T47D (cell line): ENCODE measurements at regions not wholly inside any gene's neighbourhood (a gene's known extent, or its start where the extent isn't known, plus 50 kb on each side); places are given as distances from the start of the nearest gene placed in this dataset.
"Not testable (repeated sequence)": the region's sequence is repeated elsewhere in the genome, so short reads cannot be mapped to it uniquely, and the experiment has no call there.

Source experiments
- DNase-seq, 2 experiments: peaks; one replicate each; pipeline versions ENCODE4 v3.0.0 to v3.0.0-alpha.2; 2011 to 2012; ENCODE audit warnings: low read depth in 1 of 2, low spot score in 1 of 2
- in situ Hi-C: cut with HindIII; loops from 2 replicates; pipeline ENCODE4 v1.10.0; 2016; ENCODE audit warnings: low sequenced_read_pairs, low pct_unique_long_range_greater_than_20kb

GRCh38 chr2:87496036-87497006 is 251.6 kb upstream of the PLGLB2 start:
- in situ Hi-C loops, result not testable (repeated sequence)
- peak in 1 of 2 experiments; percentile 2 for DNase-seq

GRCh38 chr2:87497135-87497534 is 250.8 kb upstream of the PLGLB2 start:
- in situ Hi-C loops, DNase-seq: not testable (repeated sequence)

DNA sequence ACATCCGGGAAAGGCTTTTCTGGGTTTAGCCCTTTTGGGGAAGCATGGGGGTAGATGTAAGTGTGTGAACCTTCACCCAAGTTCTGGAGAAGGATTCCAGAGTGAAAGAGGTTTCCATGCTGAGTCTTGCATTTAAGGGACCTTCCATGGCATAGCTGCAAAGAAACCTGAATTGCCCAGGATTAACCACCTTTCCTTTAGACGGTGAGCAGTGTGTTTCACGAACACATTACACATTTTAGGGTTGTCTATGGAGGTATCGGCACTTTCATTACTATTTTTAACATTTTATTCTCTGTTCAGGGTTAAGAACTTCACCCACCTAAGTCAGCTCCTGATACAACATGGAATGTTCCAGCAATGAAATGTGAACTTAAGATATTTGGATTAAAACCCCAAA is 250.2 kb upstream of the PLGLB2 start:
- peak in 1 of 2 experiments; percentile 22 for DNase-seq
- in situ Hi-C loops, result not testable (repeated sequence)

DNA sequence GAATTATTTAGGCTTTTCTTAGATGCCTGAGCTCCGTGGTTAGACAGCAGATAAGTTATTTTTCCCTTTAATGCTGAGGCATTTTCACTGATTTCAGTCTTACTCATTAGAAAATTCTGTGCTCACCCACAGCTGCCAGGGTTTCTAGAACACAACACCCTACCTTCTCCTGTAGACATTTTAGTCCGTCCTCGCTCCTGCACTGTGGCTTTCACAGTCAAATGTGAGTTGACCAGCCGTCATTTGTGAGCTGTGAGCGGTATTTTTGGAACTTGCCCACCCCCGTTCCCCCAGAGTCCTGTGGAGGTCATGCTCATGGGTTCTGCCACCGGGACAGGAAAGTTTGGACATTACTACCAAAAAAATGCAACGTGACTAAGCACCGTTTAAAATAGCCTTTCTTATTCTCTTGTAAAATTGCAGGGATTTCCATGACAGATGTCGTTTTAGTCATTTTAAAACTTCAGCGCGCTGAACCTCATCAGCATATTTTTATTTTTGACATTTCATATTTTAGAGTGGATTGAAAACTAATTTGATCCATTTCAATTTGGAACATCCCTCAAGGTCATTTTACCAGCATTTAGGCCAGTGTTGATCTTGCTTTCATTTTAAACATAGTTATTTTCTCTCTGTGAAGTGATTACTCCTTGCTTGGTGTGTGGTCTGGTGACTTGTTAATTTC is 249.6 kb upstream of the PLGLB2 start:
- DNase-seq, in situ Hi-C loops: not testable (repeated sequence)

- in situ Hi-C loops, result not testable (repeated sequence)
- DNase-seq, result peak in 1 of 2 experiments; percentile 33
Observed at GRCh38 chr2:87498854-87499238, 249.0 kb upstream of the PLGLB2 start.

GRCh38 chr2:87499860-87500259 is 248.0 kb upstream of the PLGLB2 start:
- DNase-seq, in situ Hi-C loops: not testable (repeated sequence)

DNA sequence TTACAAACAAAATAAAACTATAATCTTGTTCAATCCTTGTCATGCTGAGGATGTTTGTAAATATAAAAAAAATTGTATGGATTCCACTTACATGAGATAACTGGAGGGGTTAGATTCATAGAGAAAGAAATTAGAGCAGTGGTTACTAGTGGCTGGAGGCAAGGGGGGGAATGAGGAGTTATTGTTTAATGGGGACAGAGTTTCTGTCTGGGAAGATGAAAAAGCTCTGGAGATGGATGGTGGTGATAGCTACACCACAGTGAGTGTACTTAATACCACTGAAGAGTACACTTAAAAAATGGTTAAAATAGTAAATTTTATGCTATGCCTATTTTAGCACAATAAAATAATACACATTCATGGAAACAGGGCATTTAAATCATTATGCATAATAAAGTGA is 247.5 kb upstream of the PLGLB2 start:
- in situ Hi-C loops, result not testable (repeated sequence)

DNA sequence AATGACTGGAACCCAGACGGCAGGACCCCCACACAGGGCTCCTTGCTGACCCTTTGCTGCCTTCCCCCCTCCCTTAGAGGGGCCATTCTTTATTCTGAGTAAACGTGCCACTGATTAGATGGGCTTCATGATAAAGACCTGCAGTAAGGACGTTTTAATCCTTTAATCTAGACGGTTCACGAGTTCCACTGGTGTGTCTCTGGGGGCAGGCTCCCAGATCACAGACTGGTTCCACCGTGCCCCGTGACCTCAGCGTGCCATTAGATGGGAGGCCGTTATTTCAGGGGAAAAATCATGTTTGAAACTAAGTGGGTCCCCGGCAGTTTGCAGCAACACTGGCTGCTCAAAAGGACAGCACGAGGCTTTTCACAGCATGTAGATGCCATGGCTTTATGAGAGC is 246.9 kb upstream of the PLGLB2 start:
- DNase-seq, in situ Hi-C loops: not testable (repeated sequence)

More for the DNA sequence above, 247.5 kb upstream of the PLGLB2 start:
- DNase-seq, result not testable (repeated sequence)

GRCh38 chr2:87502948-87503347 is 244.9 kb upstream of the PLGLB2 start:
- in situ Hi-C loops, DNase-seq: not testable (repeated sequence)

- DNase-seq, in situ Hi-C loops: not testable (repeated sequence)
Observed at GRCh38 chr2:87505239-87505638, 242.6 kb upstream of the PLGLB2 start.

- DNase-seq, in situ Hi-C loops: not testable (repeated sequence)
Observed at GRCh38 chr2:87505909-87506308, 242.0 kb upstream of the PLGLB2 start.

DNA sequence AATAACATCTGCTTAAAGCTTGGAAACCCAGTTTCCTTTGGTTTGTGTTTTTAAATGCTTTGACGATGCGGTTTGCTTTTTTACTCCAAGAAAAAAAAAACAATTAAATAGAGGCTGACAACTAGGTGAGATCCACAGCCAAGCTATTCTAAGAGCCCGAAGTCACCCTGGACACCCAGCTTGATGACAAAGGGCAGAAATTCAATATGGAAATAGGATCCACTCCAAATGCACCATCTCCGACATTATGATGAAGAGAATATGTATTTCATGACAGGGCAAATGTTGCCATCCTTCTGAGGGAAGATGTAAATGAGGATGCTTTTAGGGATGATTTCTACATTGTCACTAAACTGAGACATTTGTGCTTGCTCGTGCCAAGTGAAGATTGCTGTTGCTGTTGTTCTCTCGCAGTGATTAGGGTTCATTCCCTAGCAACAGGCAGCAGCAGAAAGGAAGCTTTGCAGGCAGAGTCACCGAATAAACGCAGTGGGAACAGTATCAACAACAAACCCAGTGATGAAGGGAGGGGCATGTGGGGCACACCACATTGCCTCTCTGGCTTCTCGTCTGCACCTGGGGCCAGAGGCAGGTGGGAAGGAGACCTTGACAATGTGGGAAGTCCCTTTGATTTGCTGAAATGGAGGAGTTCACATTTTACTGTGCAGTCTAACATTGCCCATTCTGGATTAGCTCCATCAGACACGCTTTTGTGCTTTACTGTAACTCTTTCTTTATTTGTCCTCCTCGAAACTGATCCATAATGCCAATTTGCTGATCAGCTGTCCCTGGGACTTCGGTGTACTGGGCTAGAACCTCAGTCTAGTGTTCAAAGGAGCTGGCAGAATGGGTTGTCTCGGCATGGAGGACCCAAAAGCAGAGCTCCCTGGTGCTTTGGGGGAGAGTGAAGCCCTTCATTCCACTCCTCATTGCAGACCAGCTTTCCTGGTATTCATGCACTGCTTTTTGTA is 240.2 kb upstream of the PLGLB2 start:
- DNase-seq, in situ Hi-C loops: not testable (repeated sequence)

GRCh38 chr2:87511195-87511778 is 236.6 kb upstream of the PLGLB2 start:
- in situ Hi-C loops, DNase-seq: not testable (repeated sequence)

DNA sequence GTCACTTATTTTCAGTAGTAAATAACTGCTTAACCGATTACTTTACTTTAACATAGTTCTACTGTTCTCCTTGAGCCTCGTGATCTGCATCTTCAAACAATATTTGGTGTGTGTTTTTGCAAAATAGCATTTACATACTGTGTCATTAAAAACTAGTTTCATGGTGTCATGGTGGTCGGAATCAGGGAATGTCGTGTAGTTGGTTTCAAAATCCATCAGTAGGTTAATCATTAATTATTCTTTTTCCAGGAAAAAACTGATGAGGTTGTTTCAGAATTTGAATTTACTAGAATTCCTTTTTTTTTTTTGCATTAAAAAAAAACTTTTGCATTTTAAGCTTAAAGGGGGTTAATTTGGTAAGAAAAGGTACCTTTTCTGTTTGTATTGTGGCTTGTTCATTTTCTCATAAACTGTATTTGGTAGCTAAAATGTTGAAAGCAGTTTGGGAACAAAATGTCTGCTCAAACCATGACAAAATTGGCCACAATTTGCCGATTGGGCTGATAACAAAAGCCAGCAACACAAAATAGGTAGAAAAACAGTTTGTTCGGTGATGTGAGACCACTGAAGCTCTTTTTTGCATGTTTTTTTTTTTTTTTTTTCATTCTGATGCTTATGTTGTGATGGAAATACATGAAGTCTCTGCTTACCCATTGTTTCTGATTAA is 234.9 kb upstream of the PLGLB2 start:
- DNase-seq, in situ Hi-C loops: not testable (repeated sequence)

- DNase-seq, in situ Hi-C loops: not testable (repeated sequence)
Observed at GRCh38 chr2:87514034-87514433, 233.9 kb upstream of the PLGLB2 start.

DNA sequence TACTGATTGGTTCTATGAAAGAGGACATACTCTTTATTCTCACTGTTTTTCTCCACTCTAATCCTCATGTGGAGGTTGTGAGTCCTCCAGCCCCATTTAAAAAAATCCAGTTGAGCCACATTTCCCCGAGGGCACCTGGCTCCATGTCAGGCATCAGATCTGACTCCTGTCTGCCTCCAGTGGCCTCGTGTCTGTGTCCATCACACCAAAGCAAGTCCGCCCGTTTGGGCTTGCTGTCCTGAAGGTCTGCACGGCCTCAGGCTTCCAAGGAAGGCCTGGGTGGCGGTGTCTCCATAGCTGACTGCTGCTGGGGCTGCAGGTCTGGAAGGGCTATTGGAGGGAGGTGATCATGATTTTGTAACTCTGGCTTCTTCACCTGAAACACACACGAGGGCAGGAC is 233.4 kb upstream of the PLGLB2 start:
- DNase-seq, in situ Hi-C loops: not testable (repeated sequence)

GRCh38 chr2:87515226-87515625 is 232.7 kb upstream of the PLGLB2 start:
- in situ Hi-C loops, DNase-seq: not testable (repeated sequence)
